ENCODE measurements at regions not wholly inside any gene's neighbourhood (a gene's known extent, or its start where the extent isn't known, plus 50 kb on each side); places are given as distances from the start of the nearest gene placed in this dataset.

DNA sequence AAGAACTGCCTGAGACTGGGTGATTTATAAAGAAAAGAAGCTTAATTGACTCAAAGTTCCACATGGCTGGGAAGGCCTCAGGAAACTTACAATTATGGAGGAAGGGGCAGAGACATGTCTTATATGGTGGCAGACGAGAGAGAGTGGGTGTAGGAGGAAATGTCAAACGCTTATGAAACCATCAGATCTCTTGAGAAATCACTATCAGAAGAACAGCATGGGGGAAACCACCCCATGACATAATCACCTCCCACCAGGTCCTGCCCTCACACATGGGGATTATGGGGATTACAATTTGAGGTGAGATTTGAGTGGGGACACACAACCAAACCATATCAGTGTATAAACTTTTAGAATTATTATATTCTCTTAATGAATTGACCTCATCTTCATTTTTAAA, 335.9 kb upstream of the DPYD start:
- TF ChIP-seq, protein P1, sequence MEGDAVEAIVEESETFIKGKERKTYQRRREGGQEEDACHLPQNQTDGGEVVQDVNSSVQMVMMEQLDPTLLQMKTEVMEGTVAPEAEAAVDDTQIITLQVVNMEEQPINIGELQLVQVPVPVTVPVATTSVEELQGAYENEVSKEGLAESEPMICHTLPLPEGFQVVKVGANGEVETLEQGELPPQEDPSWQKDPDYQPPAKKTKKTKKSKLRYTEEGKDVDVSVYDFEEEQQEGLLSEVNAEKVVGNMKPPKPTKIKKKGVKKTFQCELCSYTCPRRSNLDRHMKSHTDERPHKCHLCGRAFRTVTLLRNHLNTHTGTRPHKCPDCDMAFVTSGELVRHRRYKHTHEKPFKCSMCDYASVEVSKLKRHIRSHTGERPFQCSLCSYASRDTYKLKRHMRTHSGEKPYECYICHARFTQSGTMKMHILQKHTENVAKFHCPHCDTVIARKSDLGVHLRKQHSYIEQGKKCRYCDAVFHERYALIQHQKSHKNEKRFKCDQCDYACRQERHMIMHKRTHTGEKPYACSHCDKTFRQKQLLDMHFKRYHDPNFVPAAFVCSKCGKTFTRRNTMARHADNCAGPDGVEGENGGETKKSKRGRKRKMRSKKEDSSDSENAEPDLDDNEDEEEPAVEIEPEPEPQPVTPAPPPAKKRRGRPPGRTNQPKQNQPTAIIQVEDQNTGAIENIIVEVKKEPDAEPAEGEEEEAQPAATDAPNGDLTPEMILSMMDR (IDR thresholded peaks at IDR 0.05), result no peak
- TF ChIP-seq EZH2 (IDR thresholded peaks at IDR 0.05) (no peak), EZH2phosphoT487 (IDR thresholded peaks at IDR 0.05) (no peak)

All from neural progenitor cell (in vitro differentiated cells).